OCI-LY3 (cell line): ENCODE measurements at regions not wholly inside any gene's neighbourhood (a gene's known extent, or its start where the extent isn't known, plus 50 kb on each side); places are given as distances from the start of the nearest gene placed in this dataset.

Source experiments
- H2AFZ ChIP-seq: fragments of 200-600, 300-600 bp; shearing (Covaris generic); 2 replicates; pipeline ENCODE4 v1.6.0; 2014; ENCODE audit warnings: antibody characterized with exemption, low read depth, low read length
- H3K27ac ChIP-seq: fragments of 200-600, 300-600 bp; sonication (generic); 2 replicates; pipeline ENCODE4 v1.5.1; 2014; ENCODE audit warnings: mild to moderate bottlenecking, low read length, moderate library complexity, mixed read lengths
- H3K27me3 ChIP-seq: fragments of 200-600, 300-600 bp; sonication (generic); 2 replicates; pipeline ENCODE4 v1.6.1; 2014; ENCODE audit warnings: low read depth, low read length, mixed read lengths
- H3K36me3 ChIP-seq: fragments of 200-600, 300-600 bp; sonication (generic); replicated peaks from 2 replicates; pipeline ENCODE3; 2014; ENCODE audit warnings: low read depth, low read length, mixed read lengths
- H3K4me1 ChIP-seq: fragments of 300-600, 200-600 bp; sonication (generic); 2 replicates; pipeline ENCODE4 v1.6.1; 2014; ENCODE audit warnings: low read length, mixed read lengths
- H3K4me2 ChIP-seq: fragments of 200-600, 300-600 bp; sonication (generic); 2 replicates; pipeline ENCODE4 v1.6.1; 2014; ENCODE audit warnings: low read length, mixed read lengths
- H3K4me3 ChIP-seq: fragments of 300-600, 200-600 bp; sonication (generic); 2 replicates; pipeline ENCODE4 v1.5.1; 2014; ENCODE audit warnings: antibody characterized with exemption, mild to moderate bottlenecking, low read length, moderate library complexity
- H3K79me2 ChIP-seq: fragments of 300-600, 200-600 bp; shearing (Covaris generic); 2 replicates; pipeline ENCODE4 v1.6.1; 2014; ENCODE audit warnings: mild to moderate bottlenecking, low read length, mixed read lengths
- H3K9ac ChIP-seq: fragments of 300-600, 200-600 bp; shearing (Covaris generic); 2 replicates; pipeline ENCODE4 v1.6.0; 2014; ENCODE audit warnings: mild to moderate bottlenecking, low read length, moderate library complexity
- H3K9me3 ChIP-seq: fragments of 200-600, 300-600 bp; shearing (Covaris generic); 2 replicates; pipeline ENCODE4 v1.6.1; 2014; ENCODE audit warnings: low read length, mixed read lengths; ENCODE audit not compliant: insufficient read depth
- H4K20me1 ChIP-seq: fragments of 200-600, 300-600 bp; sonication (generic); 2 replicates; pipeline ENCODE4 v1.6.1; 2016; ENCODE audit warnings: low read length, mixed read lengths; ENCODE audit not compliant: insufficient read depth
- EZH2phosphoT487 ChIP-seq: fragments of 200-600 bp; shearing (Covaris generic); IDR thresholded peaks from 2 replicates; pipeline ENCODE4 v1.6.1; 2018; ENCODE audit warnings: antibody characterized with exemption, mixed run types, low read depth
- TF ChIP-seq, protein P1 (sequence below): fragments of 200-600, 300-600 bp; sonication (generic); IDR thresholded peaks from 2 replicates; pipeline ENCODE4 v1.5.1; 2014; ENCODE audit warnings: antibody characterized with exemption, low read length, low read depth

DNA sequence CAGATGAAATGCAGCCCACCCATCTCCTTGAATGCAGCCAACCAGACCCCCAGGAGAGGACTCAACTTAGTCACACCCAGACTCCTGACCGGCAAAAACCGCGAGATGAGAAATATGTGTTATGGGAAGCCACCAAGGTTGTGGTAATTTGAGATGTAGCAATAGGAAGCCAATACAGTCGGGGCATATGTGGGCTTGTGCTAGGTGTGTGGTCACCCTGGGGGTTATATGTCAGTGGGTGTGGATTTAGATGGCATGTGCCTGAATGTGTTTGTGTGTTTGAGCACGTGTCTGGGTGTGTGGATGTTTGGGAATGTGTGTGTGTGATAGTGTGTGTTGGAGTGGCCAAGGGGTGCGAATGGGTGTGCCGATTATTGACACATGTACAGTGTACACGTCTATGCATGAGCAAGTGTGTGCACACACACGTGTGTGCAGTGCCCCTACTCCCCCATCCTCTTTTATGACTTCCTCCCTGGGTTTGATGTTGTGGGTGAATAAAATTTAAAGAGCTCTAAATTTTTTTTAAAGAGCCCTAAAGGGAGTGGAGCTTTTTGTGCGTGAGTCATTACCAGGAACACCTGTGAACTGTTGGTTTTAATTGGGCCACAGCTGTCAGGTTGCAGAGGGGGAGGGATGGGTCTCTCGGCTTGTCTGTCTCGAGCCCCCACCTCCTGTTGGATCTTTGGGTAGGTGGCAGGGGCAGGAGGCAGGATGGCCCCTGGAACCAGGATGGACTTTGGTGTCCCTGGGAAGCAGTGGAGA, 86.8 kb downstream of the LHX2 start:
- H3K4me1 ChIP-seq = peaks cover 4% of the 10 kb centered on the region; the same call in 1 of the 2 replicates
- peaks cover 3% of the 10 kb centered on the region; the same call in 1 of the 2 replicates for H4K20me1 ChIP-seq
- H3K27ac ChIP-seq = no peak overlapping the region
- no peaks in the 10 kb centered on the region for H3K79me2 ChIP-seq
- TF ChIP-seq EZH2phosphoT487 = no peak
- TF ChIP-seq, protein P1, sequence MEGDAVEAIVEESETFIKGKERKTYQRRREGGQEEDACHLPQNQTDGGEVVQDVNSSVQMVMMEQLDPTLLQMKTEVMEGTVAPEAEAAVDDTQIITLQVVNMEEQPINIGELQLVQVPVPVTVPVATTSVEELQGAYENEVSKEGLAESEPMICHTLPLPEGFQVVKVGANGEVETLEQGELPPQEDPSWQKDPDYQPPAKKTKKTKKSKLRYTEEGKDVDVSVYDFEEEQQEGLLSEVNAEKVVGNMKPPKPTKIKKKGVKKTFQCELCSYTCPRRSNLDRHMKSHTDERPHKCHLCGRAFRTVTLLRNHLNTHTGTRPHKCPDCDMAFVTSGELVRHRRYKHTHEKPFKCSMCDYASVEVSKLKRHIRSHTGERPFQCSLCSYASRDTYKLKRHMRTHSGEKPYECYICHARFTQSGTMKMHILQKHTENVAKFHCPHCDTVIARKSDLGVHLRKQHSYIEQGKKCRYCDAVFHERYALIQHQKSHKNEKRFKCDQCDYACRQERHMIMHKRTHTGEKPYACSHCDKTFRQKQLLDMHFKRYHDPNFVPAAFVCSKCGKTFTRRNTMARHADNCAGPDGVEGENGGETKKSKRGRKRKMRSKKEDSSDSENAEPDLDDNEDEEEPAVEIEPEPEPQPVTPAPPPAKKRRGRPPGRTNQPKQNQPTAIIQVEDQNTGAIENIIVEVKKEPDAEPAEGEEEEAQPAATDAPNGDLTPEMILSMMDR = no peak
- H3K9ac ChIP-seq = no peak overlapping the region
- no peak overlapping the region for H2AFZ ChIP-seq
- no peaks in the 10 kb centered on the region for H3K9me3 ChIP-seq
- H3K4me3 ChIP-seq = no peak overlapping the region
- H3K36me3 ChIP-seq = no peaks in the 10 kb centered on the region
- H3K4me2 ChIP-seq = no peak overlapping the region
- H3K27me3 ChIP-seq = peaks cover 48% of the 10 kb centered on the region

DNA sequence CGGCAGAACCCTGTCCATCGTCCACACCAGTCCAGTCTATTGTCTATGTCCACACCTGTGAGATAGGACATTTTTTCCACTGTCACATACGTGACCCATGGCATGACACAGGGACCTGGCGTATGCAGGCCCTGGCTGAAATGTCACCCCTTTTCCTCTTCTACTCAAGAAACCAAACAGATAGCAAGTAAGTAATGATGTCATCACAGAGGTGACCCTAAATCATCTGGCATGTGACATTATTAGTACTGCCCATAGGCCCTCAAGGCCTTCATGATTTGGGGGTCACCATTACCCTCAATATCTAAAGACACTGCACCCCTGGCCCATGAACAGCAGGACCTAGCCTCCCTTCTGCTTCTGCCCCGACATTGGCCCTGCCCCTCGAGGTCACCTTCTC, 88.3 kb downstream of the LHX2 start:
- Histone ChIP-seq H3K4me2 (no peak overlapping the region), H3K27me3 (peaks cover 48% of the 10 kb centered on the region), H3K27ac (no peak overlapping the region), H3K9ac (no peak overlapping the region), H3K4me3 (no peak overlapping the region), H3K9me3 (no peaks in the 10 kb centered on the region), H3K4me1 (peaks cover 4% of the 10 kb centered on the region; the same call in 1 of the 2 replicates), H3K79me2 (no peaks in the 10 kb centered on the region), H2AFZ (no peak overlapping the region), H3K36me3 (no peaks in the 10 kb centered on the region), H4K20me1 (peaks cover 3% of the 10 kb centered on the region; the same call in 1 of the 2 replicates)
- TF ChIP-seq, protein P1 = no peak
- TF ChIP-seq EZH2phosphoT487 = no peak

DNA sequence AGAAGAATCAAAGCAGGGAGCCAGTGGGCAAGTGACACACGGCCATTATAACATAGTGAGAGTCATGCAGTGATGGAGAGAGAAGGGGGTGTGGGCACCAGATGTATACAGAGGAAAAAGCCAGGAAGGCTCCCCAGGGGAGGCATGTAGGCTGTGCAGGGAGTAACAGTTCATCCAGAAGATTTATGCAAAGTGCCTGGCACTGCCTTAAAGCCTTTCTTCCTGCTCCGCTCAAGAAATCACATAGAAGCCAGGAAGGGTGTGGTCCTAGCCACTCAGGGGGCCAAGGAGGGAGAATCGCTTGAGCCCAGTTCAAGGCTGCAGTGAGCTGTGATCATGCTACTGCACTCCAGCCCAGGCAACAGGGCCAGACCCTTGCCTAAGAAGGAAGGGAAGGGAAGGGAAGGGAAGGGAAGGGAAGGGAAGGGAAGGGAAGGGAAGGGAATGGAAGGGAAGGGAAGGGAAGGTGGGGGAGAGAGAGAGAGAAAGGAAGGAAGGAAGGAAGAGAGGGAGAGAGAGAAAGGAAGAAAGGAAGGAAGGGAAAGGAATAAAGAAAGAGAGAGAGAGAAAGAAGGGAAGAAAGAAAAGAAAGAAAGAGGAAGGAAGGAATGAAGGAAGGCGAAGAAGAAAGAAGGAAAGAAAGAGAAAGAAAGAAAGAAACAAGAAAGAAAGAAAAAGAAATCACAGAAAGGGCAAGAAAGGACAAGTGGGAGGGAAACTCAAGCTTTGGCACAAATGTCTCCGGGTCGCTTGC, 89.8 kb downstream of the LHX2 start:
- Histone ChIP-seq H3K79me2 (no peaks in the 10 kb centered on the region), H3K27ac (no peak overlapping the region), H3K4me2 (no peak overlapping the region; the same call in 1 of the 2 replicates), H3K4me3 (no peak overlapping the region), H3K9ac (no peak overlapping the region), H4K20me1 (peaks cover 3% of the 10 kb centered on the region; the same call in 1 of the 2 replicates), H2AFZ (no peak overlapping the region), H3K27me3 (peaks cover 41% of the 10 kb centered on the region), H3K9me3 (no peaks in the 10 kb centered on the region), H3K36me3 (no peaks in the 10 kb centered on the region), H3K4me1 (peaks cover 4% of the 10 kb centered on the region; the same call in 1 of the 2 replicates)
- TF ChIP-seq, protein P1 = no peak
- TF ChIP-seq EZH2phosphoT487 = no peak

DNA sequence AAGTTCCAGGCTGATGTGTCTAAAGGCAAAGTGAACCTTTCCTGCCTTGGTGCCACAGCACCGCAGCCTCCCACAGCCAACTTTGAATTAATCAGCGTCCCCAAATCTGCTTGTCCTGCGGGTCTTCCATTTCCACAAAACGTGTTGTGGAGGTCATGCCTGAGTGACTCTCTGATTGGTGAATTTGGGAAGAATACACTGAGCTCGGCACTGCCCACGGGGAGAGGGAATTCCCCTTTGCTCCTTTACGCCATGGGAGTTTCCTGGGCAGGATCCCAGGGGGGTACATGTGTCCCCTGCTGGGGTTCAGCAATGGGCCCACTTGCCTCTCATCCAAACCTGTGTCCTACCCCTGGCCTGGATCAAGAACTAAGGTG, 90.4 kb downstream of the LHX2 start:
- Histone ChIP-seq H3K4me2 (peak overlapping the region; percentile 44; the same call in 1 of the 2 replicates), H3K9ac (no peak overlapping the region), H3K27ac (no peak overlapping the region), H3K27me3 (peaks cover 39% of the 10 kb centered on the region), H3K4me1 (peaks cover 4% of the 10 kb centered on the region; the same call in 1 of the 2 replicates), H3K4me3 (no peak overlapping the region), H3K9me3 (no peaks in the 10 kb centered on the region), H2AFZ (no peak overlapping the region), H3K79me2 (no peaks in the 10 kb centered on the region), H4K20me1 (peaks cover 3% of the 10 kb centered on the region; the same call in 1 of the 2 replicates), H3K36me3 (no peaks in the 10 kb centered on the region)
- TF ChIP-seq, protein P1 = no peak
- no peak for TF ChIP-seq EZH2phosphoT487
